Activated CD4-positive, alpha-beta memory T cell treated with anti-CD3 and anti-CD28 coated beads, Interleukin-2, amount 10 ng/mL, durations not matched to agents 7 days and 5 days (primary cell): ENCODE measurements at regions not wholly inside any gene's neighbourhood (a gene's known extent, or its start where the extent isn't known, plus 50 kb on each side); places are given as distances from the start of the nearest gene placed in this dataset.
"Not testable (repeated sequence)": the region's sequence is repeated elsewhere in the genome, so short reads cannot be mapped to it uniquely, and the experiment has no call there.

ENCODE experiments used
- CTCF ChIA-PET: fragments of 350-600 bp; sonication (Branson Sonifier 250); formaldehyde crosslinking; loops from one replicate; lab custom pipeline; 2021; ENCODE audit warnings: antibody characterized with exemption, inconsistent platforms; lab: Charles Lee
- POLR2A ChIA-PET: fragments of 350-600 bp; sonication (Branson Sonifier 250); formaldehyde crosslinking; loops from one replicate; lab custom pipeline; 2021; ENCODE audit warnings: antibody characterized with exemption; lab: Charles Lee
- DNase-seq: peaks from one replicate; pipeline ENCODE4 v3.0.0-alpha.2; 2020
- H3K27ac Mint-ChIP-seq: one replicate; pipeline ENCODE4 v1.8.0; 2021; ENCODE audit warnings: mild to moderate bottlenecking, mixed read lengths
- H3K27me3 Mint-ChIP-seq: one replicate; pipeline ENCODE4 v1.8.0; 2021; ENCODE audit warnings: mixed read lengths
- H3K36me3 Mint-ChIP-seq: one replicate; pipeline ENCODE4 v1.8.0; 2021; ENCODE audit warnings: low read depth, mixed read lengths
- H3K4me1 Mint-ChIP-seq: one replicate; pipeline ENCODE4 v1.8.0; 2021; ENCODE audit warnings: mixed read lengths
- H3K4me3 Mint-ChIP-seq: one replicate; pipeline ENCODE4 v1.8.0; 2021; ENCODE audit warnings: mild to moderate bottlenecking, mixed read lengths
- H3K9me3 Mint-ChIP-seq: one replicate; pipeline ENCODE4 v1.8.0; 2021; ENCODE audit warnings: mixed read lengths

DNA sequence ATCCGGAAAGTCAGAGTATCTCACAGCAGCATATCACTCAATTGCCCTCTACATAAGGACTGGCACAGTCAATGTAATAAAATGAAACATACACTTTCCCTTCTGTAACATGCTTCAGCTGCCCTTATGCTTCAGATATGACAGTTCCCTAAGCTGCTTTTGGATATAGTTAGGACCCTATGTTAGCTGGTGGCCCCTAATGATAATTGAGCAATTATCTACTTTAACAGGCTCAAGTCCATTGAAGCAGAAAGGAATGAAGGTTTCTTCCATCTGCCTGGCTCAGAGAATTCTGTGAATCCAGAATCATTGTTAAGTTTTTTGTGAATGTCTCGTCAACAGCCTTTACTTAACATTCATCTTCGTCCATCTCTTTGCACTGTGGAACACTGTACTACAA lies 951.2 kb upstream of the DIAPH2 start:
- DNase-seq: no peak
- Mint-ChIP-seq H3K27me3 (no peaks in the 10 kb centered on the region), H3K9me3 (no peaks in the 10 kb centered on the region), H3K4me3 (no peak overlapping the region), H3K36me3 (no peaks in the 10 kb centered on the region), H3K27ac (no peak overlapping the region), H3K4me1 (no peaks in the 10 kb centered on the region)
- CTCF ChIA-PET: no interaction called here
- POLR2A ChIA-PET: no interaction called here

DNA sequence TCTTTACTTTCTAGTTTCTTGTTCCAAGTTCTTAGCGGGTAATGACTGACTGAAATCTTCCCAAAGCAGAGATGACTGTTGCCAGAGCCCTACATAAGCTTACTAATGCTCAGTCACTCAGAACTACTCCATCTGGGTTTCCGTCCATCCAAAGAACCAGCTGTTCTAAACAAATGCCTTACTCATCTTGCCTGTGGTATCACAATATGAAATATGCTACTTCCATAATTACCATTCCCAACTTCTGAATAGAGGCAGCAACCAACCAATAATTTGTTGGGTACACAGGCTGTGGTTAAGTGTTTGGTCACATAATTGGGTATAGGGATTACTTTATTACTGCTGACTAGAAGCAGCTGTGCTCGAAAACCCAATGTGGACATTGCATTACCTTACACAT lies 930.2 kb upstream of the DIAPH2 start:
- ChIA-PET POLR2A (no interaction called here), CTCF (no interaction called here)
- Mint-ChIP-seq H3K27ac (no peak overlapping the region), H3K27me3 (no peaks in the 10 kb centered on the region), H3K4me1 (no peaks in the 10 kb centered on the region), H3K4me3 (no peak overlapping the region), H3K36me3 (no peaks in the 10 kb centered on the region), H3K9me3 (no peaks in the 10 kb centered on the region)
- DNase-seq: no peak

DNA sequence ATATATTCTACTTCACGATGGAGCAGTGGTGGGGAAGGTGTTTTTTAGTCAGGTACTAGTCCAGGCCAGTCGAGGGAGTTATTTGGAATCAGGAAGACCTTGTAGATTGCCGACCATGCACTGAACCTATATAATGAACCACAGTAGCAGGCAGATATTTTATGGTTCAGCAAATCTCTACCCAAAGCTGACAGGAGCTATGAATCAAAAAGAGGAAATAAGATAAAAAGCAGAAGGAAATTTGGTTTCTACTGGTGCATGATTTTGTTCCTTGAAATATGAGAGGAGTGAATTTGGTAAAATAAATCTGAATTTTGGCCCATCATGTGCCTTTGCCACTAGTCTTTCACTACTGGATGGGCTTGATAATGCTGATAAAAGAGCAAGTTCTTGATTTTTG lies 924.3 kb upstream of the DIAPH2 start:
- Mint-ChIP-seq H3K27ac (no peak overlapping the region), H3K36me3 (no peaks in the 10 kb centered on the region), H3K4me3 (no peak overlapping the region), H3K4me1 (no peaks in the 10 kb centered on the region), H3K27me3 (no peaks in the 10 kb centered on the region), H3K9me3 (no peaks in the 10 kb centered on the region)
- ChIA-PET CTCF (no interaction called here), POLR2A (no interaction called here)
- DNase-seq: no peak

DNA sequence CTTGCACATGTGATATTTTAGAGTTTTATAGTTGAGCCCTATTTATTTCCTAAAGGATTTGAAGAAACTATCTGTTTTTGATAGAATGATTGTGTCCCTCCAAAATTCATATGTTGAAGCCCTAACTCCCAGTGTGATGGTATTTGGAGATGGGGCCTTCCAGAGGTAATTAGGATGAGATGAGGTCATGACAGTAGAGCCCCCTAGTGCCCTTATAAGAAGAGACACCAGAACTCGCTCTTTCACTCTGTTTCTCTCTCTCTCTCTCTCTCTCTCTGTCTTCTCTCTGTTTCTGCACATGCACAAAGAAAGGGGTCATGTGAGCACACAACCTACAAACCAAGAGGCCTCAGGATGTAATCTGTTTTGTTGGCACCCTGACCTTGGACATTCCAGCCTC lies 921.9 kb upstream of the DIAPH2 start:
- Mint-ChIP-seq H3K9me3 (no peaks in the 10 kb centered on the region), H3K4me1 (no peaks in the 10 kb centered on the region), H3K27me3 (no peaks in the 10 kb centered on the region), H3K27ac (no peak overlapping the region), H3K4me3 (no peak overlapping the region), H3K36me3 (no peaks in the 10 kb centered on the region)
- no peak for DNase-seq
- ChIA-PET CTCF (no interaction called here), POLR2A (no interaction called here)

DNA sequence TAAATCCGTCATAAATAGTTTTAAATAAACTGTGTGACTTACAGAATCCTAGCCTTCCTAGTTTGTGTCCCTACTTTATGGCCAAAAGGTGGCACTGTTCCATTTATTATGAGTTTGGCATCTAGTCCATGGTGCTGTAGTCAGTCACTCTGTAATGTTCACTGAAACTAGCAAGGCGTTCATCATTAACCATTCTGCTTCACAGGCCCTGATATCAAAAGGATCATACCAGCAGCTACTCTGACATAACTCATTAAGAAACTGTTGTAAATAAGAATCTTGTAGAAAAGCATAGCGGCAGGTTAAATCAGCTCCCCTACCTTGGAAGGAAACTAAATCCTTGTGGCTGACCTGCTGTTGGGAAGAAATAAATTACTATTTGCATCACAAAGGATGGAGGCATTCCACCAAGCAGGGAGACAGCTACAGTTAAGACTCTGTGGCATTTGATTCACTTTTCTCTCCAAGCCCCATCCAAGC lies 919.6 kb upstream of the DIAPH2 start:
- no peak for DNase-seq
- H3K27ac Mint-ChIP-seq: no peak overlapping the region
- no peak overlapping the region for H3K4me3 Mint-ChIP-seq
- H3K36me3 Mint-ChIP-seq: no peaks in the 10 kb centered on the region
- H3K4me1 Mint-ChIP-seq: no peaks in the 10 kb centered on the region
- POLR2A ChIA-PET: no interaction called here
- CTCF ChIA-PET: no interaction called here
- H3K27me3 Mint-ChIP-seq: no peaks in the 10 kb centered on the region
- H3K9me3 Mint-ChIP-seq: no peaks in the 10 kb centered on the region

DNA sequence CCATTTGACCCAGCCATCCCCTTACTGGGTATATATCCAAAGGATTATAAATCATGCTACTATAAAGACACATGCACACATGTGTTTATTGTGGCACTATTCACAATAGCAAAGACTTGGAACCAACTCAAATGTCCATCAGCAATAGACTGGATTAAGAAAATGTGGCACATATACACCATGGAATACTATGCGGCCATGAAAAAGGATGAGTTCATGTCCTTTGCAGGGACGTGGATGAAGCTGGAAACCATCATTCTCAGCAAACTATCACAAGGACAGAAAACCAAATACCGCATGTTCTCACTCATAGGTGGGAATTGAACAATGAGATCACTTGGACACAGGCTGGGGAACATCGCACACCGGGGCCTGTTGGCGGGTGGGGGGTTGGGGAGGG lies 913.4 kb upstream of the DIAPH2 start:
- H3K27ac Mint-ChIP-seq, DNase-seq, POLR2A ChIA-PET, H3K27me3 Mint-ChIP-seq, CTCF ChIA-PET, H3K36me3 Mint-ChIP-seq, H3K4me3 Mint-ChIP-seq, H3K4me1 Mint-ChIP-seq, H3K9me3 Mint-ChIP-seq: not testable (repeated sequence)

DNA sequence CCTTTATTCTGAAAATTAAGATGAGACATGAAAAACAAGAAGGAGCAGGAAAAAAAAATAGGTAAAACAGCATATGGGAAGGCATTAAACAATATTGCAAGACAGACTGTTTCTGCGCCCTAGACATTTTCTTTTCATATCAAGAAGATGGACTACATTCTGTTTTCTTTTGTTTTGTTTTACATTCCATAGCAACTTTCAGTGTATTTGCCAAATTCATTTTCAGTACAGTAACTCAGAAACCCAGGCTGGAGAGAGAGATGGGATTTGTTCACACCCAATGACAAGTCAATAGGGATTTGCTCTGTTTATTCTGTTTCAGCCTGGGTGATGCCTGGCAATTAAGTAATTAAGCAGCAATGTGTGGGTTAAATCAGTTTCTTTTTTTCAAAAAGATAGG lies 892.8 kb upstream of the DIAPH2 start:
- H3K4me1 Mint-ChIP-seq: no peaks in the 10 kb centered on the region
- no peaks in the 10 kb centered on the region for H3K36me3 Mint-ChIP-seq
- POLR2A ChIA-PET: no interaction called here
- DNase-seq: no peak
- H3K27me3 Mint-ChIP-seq: no peaks in the 10 kb centered on the region
- no peak overlapping the region for H3K27ac Mint-ChIP-seq
- no peaks in the 10 kb centered on the region for H3K9me3 Mint-ChIP-seq
- CTCF ChIA-PET: no interaction called here
- H3K4me3 Mint-ChIP-seq: no peak overlapping the region

DNA sequence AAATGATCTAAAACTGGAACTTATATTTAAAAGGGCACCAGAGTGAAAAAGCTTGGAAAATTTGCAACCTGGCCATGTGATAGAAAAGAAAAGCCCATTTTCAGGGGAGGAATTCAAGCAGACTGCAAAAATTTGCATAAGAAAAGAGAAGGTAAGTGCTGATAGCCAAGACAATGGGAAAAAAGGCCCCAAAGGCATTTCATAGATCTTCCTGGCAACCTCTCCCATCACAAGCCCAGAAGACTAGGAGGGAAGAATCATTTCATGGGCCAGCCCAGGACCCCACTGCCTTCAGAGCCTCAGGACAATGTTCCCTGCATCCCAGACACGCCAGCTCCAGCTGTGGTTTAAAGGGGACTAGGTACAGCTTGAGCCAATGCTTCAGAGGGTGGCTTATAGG lies 887.3 kb upstream of the DIAPH2 start:
- no peak overlapping the region for H3K4me3 Mint-ChIP-seq
- H3K36me3 Mint-ChIP-seq: no peaks in the 10 kb centered on the region
- H3K27me3 Mint-ChIP-seq: no peaks in the 10 kb centered on the region
- DNase-seq: no peak
- CTCF ChIA-PET: no interaction called here
- H3K4me1 Mint-ChIP-seq: no peaks in the 10 kb centered on the region
- POLR2A ChIA-PET: no interaction called here
- H3K9me3 Mint-ChIP-seq: no peaks in the 10 kb centered on the region
- H3K27ac Mint-ChIP-seq: no peak overlapping the region

DNA sequence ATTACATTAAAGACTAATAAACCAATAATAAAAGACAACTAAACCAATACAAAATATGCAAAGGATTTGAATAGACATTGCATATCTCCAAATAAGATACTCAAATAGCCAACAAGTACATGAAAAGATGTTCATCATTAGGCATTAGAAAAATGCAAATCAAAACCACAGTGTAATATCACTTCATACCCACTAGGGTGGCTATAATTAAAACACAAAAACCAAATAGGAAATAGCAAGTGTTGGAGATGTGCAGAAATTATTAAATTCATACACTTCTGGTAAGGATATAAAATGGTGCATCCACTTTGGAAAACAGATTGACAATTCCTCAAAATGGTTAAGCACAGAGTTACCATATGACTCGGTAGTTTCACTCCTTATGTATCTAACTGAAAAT lies 860.8 kb upstream of the DIAPH2 start:
- no peaks in the 10 kb centered on the region for H3K36me3 Mint-ChIP-seq
- H3K27me3 Mint-ChIP-seq: no peaks in the 10 kb centered on the region
- ChIA-PET POLR2A (no interaction called here), CTCF (no interaction called here)
- no peak overlapping the region for H3K4me3 Mint-ChIP-seq
- no peak overlapping the region for H3K27ac Mint-ChIP-seq
- no peaks in the 10 kb centered on the region for H3K4me1 Mint-ChIP-seq
- no peak for DNase-seq
- no peaks in the 10 kb centered on the region for H3K9me3 Mint-ChIP-seq

DNA sequence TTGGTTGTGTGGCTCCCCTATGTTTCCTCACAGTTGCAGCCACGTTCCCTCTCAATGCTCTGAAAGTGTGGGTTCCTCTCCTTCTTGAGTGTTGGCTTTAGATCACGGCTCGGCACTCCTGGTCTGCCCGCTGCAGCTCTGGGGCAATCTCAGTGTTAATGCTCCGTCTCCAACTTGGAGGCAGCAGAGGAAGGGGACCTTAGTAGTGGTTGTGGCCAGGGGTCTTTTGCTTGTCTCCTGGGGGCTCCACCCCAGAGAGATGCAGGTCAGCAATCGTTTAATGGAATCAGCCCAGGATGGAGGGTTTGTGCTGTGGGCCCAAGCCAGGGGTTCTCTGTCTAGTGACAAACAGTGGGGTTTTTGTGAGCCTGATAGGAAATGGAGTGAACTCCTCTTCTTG lies 849.4 kb upstream of the DIAPH2 start:
- H3K36me3 Mint-ChIP-seq: no peaks in the 10 kb centered on the region
- CTCF ChIA-PET: no interaction called here

DNA sequence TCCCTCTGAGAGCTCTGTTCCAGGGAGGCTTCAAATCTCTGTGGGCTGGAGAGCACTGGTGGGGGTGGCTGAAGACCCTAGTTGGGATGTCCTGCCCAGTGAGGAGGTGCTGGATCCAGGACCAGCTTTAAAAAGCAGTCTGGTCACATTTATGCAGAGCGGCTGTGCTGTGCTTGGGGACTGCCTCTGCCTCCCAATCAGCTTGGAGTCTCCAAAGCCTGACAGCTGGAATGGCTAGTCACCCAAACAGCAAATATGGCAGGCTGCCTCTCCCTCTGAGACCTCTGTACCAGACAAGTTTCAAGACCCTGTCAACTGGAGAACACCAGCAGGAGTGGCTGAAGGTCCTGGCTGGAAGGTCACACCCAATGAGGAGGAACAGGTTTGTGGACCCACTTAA lies 848.1 kb upstream of the DIAPH2 start:
- Mint-ChIP-seq H3K9me3 (no peaks in the 10 kb centered on the region), H3K27me3 (no peaks in the 10 kb centered on the region), H3K4me3 (no peak overlapping the region), H3K36me3 (no peaks in the 10 kb centered on the region), H3K4me1 (no peaks in the 10 kb centered on the region), H3K27ac (no peak overlapping the region)
- ChIA-PET CTCF (no interaction called here), POLR2A (no interaction called here)
- DNase-seq: no peak

More for the DNA sequence above, 849.4 kb upstream of the DIAPH2 start:
- no peak for DNase-seq
- Mint-ChIP-seq H3K9me3 (no peaks in the 10 kb centered on the region), H3K4me1 (no peaks in the 10 kb centered on the region), H3K27ac (no peak overlapping the region), H3K27me3 (no peaks in the 10 kb centered on the region), H3K4me3 (no peak overlapping the region)
- POLR2A ChIA-PET: no interaction called here

DNA sequence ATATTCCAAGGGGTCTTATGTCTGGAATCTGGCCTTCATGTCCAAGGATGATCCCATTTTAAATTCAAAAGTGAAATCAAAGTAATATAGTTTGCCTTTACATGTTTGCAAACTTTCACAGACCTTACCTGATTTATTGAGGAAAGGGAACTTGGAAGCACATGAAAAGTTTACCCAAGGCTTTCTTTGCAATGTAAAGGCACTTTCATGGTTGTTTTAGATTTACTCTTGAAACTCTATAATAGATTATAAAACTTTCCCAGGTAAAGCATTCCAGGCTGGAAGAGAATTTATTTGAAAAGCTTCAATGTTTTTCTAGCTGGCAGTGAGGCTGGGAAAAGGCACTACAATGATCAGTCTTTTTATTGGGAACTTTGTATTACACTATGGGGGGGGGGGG lies 842.8 kb upstream of the DIAPH2 start:
- no peak for DNase-seq
- no peaks in the 10 kb centered on the region for H3K27me3 Mint-ChIP-seq
- ChIA-PET POLR2A (no interaction called here), CTCF (no interaction called here)
- no peak overlapping the region for H3K4me3 Mint-ChIP-seq
- no peak overlapping the region for H3K27ac Mint-ChIP-seq
- H3K9me3 Mint-ChIP-seq: no peaks in the 10 kb centered on the region
- H3K36me3 Mint-ChIP-seq: no peaks in the 10 kb centered on the region
- H3K4me1 Mint-ChIP-seq: no peaks in the 10 kb centered on the region

DNA sequence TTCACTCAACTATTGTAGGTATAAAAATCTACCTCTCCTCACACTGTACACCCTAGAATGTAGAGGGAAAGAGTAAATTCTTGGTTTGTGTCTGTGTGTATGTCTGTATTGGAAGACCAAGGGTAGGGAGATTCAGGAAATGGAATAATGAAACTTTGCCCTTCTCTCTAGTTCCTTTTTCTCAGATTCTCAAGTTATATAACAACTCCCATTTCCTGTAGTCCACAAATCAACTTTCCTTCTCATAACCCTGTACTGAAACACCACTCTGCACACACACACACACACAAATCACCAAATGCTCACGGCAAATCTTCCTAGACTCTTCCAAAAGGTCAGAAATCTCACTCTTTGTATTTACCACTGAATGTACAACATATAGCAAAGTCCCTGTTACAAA lies 824.5 kb upstream of the DIAPH2 start:
- no peaks in the 10 kb centered on the region for H3K27me3 Mint-ChIP-seq
- H3K4me1 Mint-ChIP-seq: no peaks in the 10 kb centered on the region
- DNase-seq: no peak
- CTCF ChIA-PET: no interaction called here
- H3K9me3 Mint-ChIP-seq: no peaks in the 10 kb centered on the region
- H3K36me3 Mint-ChIP-seq: no peaks in the 10 kb centered on the region
- H3K4me3 Mint-ChIP-seq: no peak overlapping the region
- H3K27ac Mint-ChIP-seq: no peak overlapping the region
- POLR2A ChIA-PET: no interaction called here

DNA sequence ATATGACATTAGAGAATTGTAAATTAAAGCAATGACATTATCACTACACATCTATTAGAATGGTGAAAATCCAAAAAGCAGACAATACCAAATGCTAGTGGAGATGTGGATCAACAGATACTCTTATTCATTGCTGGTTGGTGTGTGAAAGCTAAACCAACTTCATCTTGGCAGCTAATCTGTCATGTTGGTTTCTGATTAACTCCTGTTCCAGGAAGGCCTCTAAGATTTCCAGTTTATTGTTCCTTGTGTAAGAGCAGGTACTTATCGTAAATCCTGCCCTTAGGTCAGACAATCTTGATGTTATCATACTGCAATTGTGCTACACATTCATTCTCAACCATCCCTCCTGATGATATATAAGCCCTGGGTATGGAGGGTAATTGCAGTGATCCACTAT lies 809.0 kb upstream of the DIAPH2 start:
- ChIA-PET POLR2A (no interaction called here), CTCF (no interaction called here)
- Mint-ChIP-seq H3K27ac (no peak overlapping the region), H3K4me3 (no peak overlapping the region), H3K9me3 (no peaks in the 10 kb centered on the region), H3K4me1 (no peaks in the 10 kb centered on the region), H3K27me3 (no peaks in the 10 kb centered on the region), H3K36me3 (no peaks in the 10 kb centered on the region)
- DNase-seq: no peak

DNA sequence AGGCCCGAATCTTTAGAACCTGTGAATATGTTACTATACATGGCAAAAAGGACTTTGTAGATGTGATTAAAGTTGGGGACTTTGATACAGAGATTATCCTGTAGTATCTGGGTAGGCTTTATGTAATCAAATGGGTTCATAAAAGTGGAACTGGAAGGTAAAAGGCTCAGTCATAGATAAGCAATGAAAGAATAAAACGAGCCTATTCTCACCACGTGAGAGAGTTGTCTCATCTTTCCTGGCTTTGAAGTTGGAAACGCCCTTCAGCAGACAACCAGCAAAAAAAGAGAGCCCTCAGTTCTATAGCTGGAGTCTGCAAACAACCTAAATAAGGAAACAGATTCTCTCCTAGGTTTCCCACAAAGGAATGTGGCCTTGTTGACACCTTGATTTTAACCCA lies 805.8 kb upstream of the DIAPH2 start:
- no peaks in the 10 kb centered on the region for H3K36me3 Mint-ChIP-seq
- no peak overlapping the region for H3K4me3 Mint-ChIP-seq
- POLR2A ChIA-PET: no interaction called here
- H3K27ac Mint-ChIP-seq: no peak overlapping the region
- no peaks in the 10 kb centered on the region for H3K27me3 Mint-ChIP-seq
- no peaks in the 10 kb centered on the region for H3K9me3 Mint-ChIP-seq
- no peaks in the 10 kb centered on the region for H3K4me1 Mint-ChIP-seq
- CTCF ChIA-PET: no interaction called here
- DNase-seq: no peak
